ENCODE measurements at regions not wholly inside any gene's neighbourhood (a gene's known extent, or its start where the extent isn't known, plus 50 kb on each side); places are given as distances from the start of the nearest gene placed in this dataset.

DNA sequence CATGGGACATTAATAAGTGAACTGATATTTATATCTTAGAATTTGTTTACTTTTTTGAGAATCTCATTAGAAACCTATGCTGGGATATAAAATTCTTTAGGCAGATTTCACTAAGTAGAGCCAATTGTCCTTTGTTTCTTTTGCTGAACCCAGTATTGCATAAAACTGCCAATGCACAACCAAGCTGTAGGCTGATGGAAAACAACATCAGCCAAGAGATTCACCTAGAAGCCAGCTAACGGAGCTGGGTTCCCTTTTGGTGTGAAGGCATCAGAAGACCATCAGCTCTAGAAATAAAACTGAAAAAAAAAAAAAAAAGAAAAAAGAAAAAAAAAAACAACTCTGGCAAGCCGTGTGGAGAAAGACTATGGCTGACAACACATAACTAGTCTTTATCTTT lies 328.2 kb upstream of the PDE3A start:
- TF ChIP-seq, protein P1, sequence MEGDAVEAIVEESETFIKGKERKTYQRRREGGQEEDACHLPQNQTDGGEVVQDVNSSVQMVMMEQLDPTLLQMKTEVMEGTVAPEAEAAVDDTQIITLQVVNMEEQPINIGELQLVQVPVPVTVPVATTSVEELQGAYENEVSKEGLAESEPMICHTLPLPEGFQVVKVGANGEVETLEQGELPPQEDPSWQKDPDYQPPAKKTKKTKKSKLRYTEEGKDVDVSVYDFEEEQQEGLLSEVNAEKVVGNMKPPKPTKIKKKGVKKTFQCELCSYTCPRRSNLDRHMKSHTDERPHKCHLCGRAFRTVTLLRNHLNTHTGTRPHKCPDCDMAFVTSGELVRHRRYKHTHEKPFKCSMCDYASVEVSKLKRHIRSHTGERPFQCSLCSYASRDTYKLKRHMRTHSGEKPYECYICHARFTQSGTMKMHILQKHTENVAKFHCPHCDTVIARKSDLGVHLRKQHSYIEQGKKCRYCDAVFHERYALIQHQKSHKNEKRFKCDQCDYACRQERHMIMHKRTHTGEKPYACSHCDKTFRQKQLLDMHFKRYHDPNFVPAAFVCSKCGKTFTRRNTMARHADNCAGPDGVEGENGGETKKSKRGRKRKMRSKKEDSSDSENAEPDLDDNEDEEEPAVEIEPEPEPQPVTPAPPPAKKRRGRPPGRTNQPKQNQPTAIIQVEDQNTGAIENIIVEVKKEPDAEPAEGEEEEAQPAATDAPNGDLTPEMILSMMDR (IDR thresholded peaks at IDR 0.05; ENCODE audit: low read length) = no peak
- no peak for TF ChIP-seq EZH2 (optimal IDR thresholded peaks at IDR 0.05; ENCODE audit: low read depth, low read length)
